Left ventricle myocardium inferior (tissue), 1 donor: ENCODE measurements at regions not wholly inside any gene's neighbourhood (a gene's known extent, or its start where the extent isn't known, plus 50 kb on each side); places are given as distances from the start of the nearest gene placed in this dataset.

Source experiments
- DNase-seq: peaks from one replicate; pipeline ENCODE4 v3.0.0-alpha.2; 2020
- H3K27ac ChIP-seq: fragments of 200-600 bp; replicated peaks from 2 replicates; pipeline ENCODE4 v1.8.0; 2021
- H3K27me3 ChIP-seq: fragments of 200-600 bp; 2 replicates; pipeline ENCODE4 v1.8.0; 2021; ENCODE audit warnings: low read depth
- H3K36me3 ChIP-seq: fragments of 200-600 bp; 2 replicates; pipeline ENCODE4 v1.8.0; 2021
- H3K4me1 ChIP-seq: fragments of 200-600 bp; 2 replicates; pipeline ENCODE4 v1.8.0; 2021
- H3K4me3 ChIP-seq: fragments of 200-600 bp; 2 replicates; pipeline ENCODE4 v1.8.0; 2021; ENCODE audit warnings: mild to moderate bottlenecking, moderate library complexity
- H3K9me3 ChIP-seq: fragments of 200-600 bp; replicated peaks from 2 replicates; pipeline ENCODE4 v1.8.0; 2021
- intact Hi-C: fragments of 100-400 bp; cut with micrococcal nuclease; formaldehyde crosslinking; loops from one replicate; pipeline ENCODE4 v1.11.0; 2022
- TF ChIP-seq, protein P1 (sequence below): fragments of 200-600 bp; IDR thresholded peaks from 2 replicates; pipeline ENCODE4 v1.8.0; 2021; ENCODE audit warnings: antibody characterized with exemption, mild to moderate bottlenecking, borderline replicate concordance
- donor health status: DM: no; HTN: yes; CAD: no; lungs with severe emphysema.

DNA sequence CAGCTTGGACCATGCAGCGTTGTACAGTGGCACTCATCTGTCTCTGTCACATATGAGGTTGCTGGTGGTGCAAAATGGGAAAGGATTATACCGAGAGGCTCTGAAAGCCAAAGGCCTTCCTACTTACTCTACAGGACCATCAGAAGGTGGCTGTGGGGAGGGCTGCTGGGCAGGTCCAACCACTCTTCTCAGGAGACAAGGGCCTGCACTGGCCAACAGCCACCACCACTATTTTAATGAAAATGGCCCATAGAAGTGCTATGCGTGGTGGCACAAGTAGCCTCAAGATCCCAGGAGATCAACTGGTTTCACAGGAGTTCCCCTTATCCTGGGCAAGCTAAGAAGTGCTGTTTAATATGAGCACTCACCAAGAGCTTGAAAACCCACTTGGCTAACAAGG lies 52.3 kb downstream of the MRPL57 start:
- no peaks in the 10 kb centered on the region for H3K36me3 ChIP-seq
- H3K4me1 ChIP-seq: peaks cover 11% of the 10 kb centered on the region
- TF ChIP-seq, protein P1, sequence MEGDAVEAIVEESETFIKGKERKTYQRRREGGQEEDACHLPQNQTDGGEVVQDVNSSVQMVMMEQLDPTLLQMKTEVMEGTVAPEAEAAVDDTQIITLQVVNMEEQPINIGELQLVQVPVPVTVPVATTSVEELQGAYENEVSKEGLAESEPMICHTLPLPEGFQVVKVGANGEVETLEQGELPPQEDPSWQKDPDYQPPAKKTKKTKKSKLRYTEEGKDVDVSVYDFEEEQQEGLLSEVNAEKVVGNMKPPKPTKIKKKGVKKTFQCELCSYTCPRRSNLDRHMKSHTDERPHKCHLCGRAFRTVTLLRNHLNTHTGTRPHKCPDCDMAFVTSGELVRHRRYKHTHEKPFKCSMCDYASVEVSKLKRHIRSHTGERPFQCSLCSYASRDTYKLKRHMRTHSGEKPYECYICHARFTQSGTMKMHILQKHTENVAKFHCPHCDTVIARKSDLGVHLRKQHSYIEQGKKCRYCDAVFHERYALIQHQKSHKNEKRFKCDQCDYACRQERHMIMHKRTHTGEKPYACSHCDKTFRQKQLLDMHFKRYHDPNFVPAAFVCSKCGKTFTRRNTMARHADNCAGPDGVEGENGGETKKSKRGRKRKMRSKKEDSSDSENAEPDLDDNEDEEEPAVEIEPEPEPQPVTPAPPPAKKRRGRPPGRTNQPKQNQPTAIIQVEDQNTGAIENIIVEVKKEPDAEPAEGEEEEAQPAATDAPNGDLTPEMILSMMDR: no peak
- no peaks in the 10 kb centered on the region for H3K9me3 ChIP-seq
- no peak overlapping the region for H3K4me3 ChIP-seq
- no peak overlapping the region for H3K27ac ChIP-seq
- no peaks in the 10 kb centered on the region for H3K27me3 ChIP-seq
- no peak for DNase-seq
- intact Hi-C loops: no loop called here

DNA sequence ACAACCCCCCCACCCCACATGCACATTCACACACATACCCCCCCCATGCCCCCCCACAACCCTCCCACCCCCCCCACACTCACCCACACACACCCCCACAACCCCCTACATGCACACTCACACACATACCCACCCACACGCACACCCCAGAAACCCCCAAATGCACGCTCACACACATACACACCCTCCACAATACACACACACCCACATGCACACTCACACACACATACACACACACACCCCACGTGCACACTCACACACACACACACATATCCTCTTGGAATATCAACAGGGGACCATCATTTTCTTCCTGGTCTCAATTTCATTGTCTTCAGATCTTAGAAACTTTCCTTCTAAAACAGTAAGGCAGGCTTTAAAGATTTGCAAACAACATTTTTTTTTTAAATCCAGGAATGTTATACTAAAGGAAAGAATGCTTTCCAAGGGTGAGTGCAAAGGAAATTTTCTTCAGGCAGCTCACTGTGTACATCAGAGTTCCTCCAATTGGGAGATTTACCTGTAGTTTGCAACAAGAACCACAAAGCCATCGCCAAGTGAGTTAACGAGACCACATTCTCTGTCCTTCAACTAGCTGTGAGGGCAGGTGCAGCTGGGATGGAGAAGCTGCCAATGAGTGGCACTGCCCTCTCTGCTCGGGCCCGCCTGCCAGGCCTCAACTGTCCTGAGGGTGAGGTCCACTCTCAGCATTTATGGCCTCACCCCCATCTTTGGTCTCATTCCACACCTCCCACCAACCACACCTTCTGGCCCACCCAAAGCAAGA lies 53.0 kb downstream of the MRPL57 start:
- intact Hi-C loops: no loop called here
- TF ChIP-seq, protein P1: no peak
- H3K27ac ChIP-seq: no peak overlapping the region
- H3K4me3 ChIP-seq: no peak overlapping the region
- no peaks in the 10 kb centered on the region for H3K36me3 ChIP-seq
- no peaks in the 10 kb centered on the region for H3K27me3 ChIP-seq
- peaks cover 18% of the 10 kb centered on the region for H3K4me1 ChIP-seq
- no peak for DNase-seq
- H3K9me3 ChIP-seq: no peaks in the 10 kb centered on the region

DNA sequence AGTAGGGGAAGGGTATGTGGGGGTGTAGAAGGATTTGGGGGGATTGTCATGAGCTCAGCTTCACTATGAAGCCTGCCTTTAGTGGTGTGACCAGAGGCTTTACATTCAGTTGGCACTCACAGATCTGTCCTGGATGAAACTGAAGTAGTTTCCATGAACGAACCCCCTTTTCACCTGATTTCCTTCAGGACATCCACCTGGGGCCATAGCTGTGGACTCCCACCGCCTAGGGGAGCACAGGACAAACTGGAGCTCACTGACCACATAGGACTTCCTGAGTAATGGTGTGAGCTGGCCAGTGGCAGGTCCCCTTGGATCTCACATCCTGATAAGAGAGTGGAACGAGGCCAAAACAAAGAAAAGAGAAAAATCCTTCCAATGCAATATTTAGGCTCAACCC lies 54.1 kb downstream of the MRPL57 start:
- TF ChIP-seq, protein P1: no peak
- Histone ChIP-seq H3K4me3 (no peak overlapping the region), H3K4me1 (peaks cover 22% of the 10 kb centered on the region), H3K27ac (no peak overlapping the region), H3K27me3 (no peaks in the 10 kb centered on the region), H3K9me3 (no peaks in the 10 kb centered on the region), H3K36me3 (no peaks in the 10 kb centered on the region)
- intact Hi-C loops: no loop called here
- no peak for DNase-seq

DNA sequence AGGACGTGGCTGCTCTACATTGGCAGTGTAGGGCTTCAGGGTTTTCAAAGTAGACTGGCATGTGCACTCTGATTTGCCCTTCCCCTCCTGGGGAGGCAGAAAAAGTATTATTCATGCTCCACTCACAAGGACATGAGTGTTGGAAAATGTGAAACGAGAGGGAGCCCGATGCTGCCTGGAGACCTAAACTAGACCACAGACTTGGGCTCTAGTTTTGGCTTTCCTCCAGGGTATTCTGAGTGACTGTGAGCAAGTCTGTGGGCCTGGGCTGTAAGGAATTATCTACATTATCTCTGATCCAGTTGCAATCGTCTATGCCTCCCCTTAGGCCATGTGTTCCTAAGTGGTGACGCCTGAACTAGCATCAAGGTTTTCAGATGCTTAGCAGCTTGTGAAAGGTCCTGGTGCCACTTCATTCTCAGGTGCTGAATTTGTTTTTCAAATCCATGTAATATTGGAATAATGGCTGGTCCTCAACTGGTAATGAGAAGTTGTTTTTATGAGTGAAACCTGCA lies 55.0 kb downstream of the MRPL57 start:
- Histone ChIP-seq H3K36me3 (no peaks in the 10 kb centered on the region), H3K4me3 (no peak overlapping the region), H3K27ac (no peak overlapping the region), H3K9me3 (no peaks in the 10 kb centered on the region), H3K27me3 (no peaks in the 10 kb centered on the region), H3K4me1 (peaks cover 22% of the 10 kb centered on the region)
- DNase-seq: no peak
- TF ChIP-seq, protein P1: no peak
- intact Hi-C loops: no loop called here

DNA sequence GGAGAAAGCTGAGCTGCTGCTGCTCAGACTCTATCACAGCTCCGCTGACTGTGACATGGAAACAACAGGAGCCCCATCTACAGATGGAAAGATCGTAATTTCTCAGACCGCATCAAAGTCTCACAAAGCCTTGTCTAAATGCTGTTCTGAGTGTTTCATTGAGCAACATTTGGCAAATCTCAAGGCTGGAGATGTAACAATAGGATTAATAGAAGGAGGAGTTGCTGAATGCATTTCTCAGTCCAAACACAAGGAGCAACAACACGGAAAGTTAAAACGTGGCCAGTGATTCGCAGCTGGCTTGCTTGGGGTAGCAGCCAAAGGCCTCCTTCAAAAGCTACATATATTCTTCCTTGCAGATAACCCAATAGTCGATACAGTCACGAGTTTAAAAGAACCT lies 55.7 kb downstream of the MRPL57 start:
- H3K27me3 ChIP-seq: no peaks in the 10 kb centered on the region
- peak overlapping the region; percentile 17 for H3K4me3 ChIP-seq
- H3K9me3 ChIP-seq: no peaks in the 10 kb centered on the region
- peak overlapping the region; percentile 44 for H3K27ac ChIP-seq
- no peak for DNase-seq
- TF ChIP-seq, protein P1: peak; percentile 16
- H3K36me3 ChIP-seq: no peaks in the 10 kb centered on the region
- H3K4me1 ChIP-seq: peaks cover 22% of the 10 kb centered on the region
- intact Hi-C loops: no loop called here
